ENCODE measurements at regions not wholly inside any gene's neighbourhood (a gene's known extent, or its start where the extent isn't known, plus 50 kb on each side); places are given as distances from the start of the nearest gene placed in this dataset.
A peak's percentile ranks its signal among the peaks of the same experiment; 100 is the strongest.

GRCh38 chr1:55844322-55844721 lies 629.2 kb upstream of the USP24 start:
- DNase-seq = no peak

GRCh38 chr1:55839626-55840025 lies 624.5 kb upstream of the USP24 start:
- DNase-seq = no peak

- DNase-seq = no peak
Measured at GRCh38 chr1:55839221-55839620, 624.1 kb upstream of the USP24 start.

- no peak for DNase-seq
Measured at GRCh38 chr1:55836086-55836485, 620.9 kb upstream of the USP24 start.

- DNase-seq = no peak
Measured at GRCh38 chr1:55833529-55834091, 618.4 kb upstream of the USP24 start.

GRCh38 chr1:55831759-55832158 lies 616.6 kb upstream of the USP24 start:
- DNase-seq = no peak

GRCh38 chr1:55828044-55828443 lies 612.9 kb upstream of the USP24 start:
- no peak for DNase-seq

- no peak for DNase-seq
Measured at GRCh38 chr1:55827350-55827749, 612.2 kb upstream of the USP24 start.

- DNase-seq = no peak
Measured at GRCh38 chr1:55826381-55827080, 611.4 kb upstream of the USP24 start.

GRCh38 chr1:55825461-55825860 lies 610.3 kb upstream of the USP24 start:
- DNase-seq = no peak

GRCh38 chr1:55824251-55824640 lies 609.1 kb upstream of the USP24 start:
- DNase-seq = no peak

GRCh38 chr1:55823541-55824250 lies 608.5 kb upstream of the USP24 start:
- DNase-seq = peak; percentile 2

- DNase-seq = peak; percentile 4
Measured at GRCh38 chr1:55822891-55823290, 607.7 kb upstream of the USP24 start.

GRCh38 chr1:55821234-55821633 lies 606.1 kb upstream of the USP24 start:
- peak; percentile 2 for DNase-seq

GRCh38 chr1:55820501-55820900 lies 605.3 kb upstream of the USP24 start:
- DNase-seq = no peak

GRCh38 chr1:55819011-55819410 lies 603.8 kb upstream of the USP24 start:
- DNase-seq = no peak

GRCh38 chr1:55816456-55817426 lies 601.6 kb upstream of the USP24 start:
- DNase-seq = peak; percentile 2

- DNase-seq = no peak
Measured at GRCh38 chr1:55815745-55816455, 600.7 kb upstream of the USP24 start.

GRCh38 chr1:55814967-55815366 lies 599.8 kb upstream of the USP24 start:
- no peak for DNase-seq

GRCh38 chr1:55813618-55814017 lies 598.5 kb upstream of the USP24 start:
- no peak for DNase-seq

- no peak for DNase-seq
Measured at GRCh38 chr1:55812281-55812680, 597.1 kb upstream of the USP24 start.

GRCh38 chr1:55808263-55808662 lies 593.1 kb upstream of the USP24 start:
- no peak for DNase-seq
